ENCODE measurements at regions not wholly inside any gene's neighbourhood (a gene's known extent, or its start where the extent isn't known, plus 50 kb on each side); places are given as distances from the start of the nearest gene placed in this dataset.
"Not testable (repeated sequence)": the region's sequence is repeated elsewhere in the genome, so short reads cannot be mapped to it uniquely, and the experiment has no call there.

GRCh38 chrY:11099004-11099403 is 1571.3 kb downstream of the TSPY10 start:
- H3K23me2 ChIP-seq (ENCODE audit: insufficient read length, low read depth, low read length, poor library complexity, severe bottlenecking), result no peaks in the 10 kb centered on the region
- H3K79me2 ChIP-seq (ENCODE audit: insufficient read depth, low read length), result no peaks in the 10 kb centered on the region
- no peak overlapping the region for H2BK120ac ChIP-seq (ENCODE audit: low read depth, low read length, poor library complexity, severe bottlenecking)
- H3K9me3 ChIP-seq (ENCODE audit: control insufficient read depth, low read depth, low read length), result no peaks in the 10 kb centered on the region
- no peak overlapping the region for H2BK12ac ChIP-seq (ENCODE audit: insufficient read length, low read depth, low read length)
- no peaks in the 10 kb centered on the region for H3K27me3 ChIP-seq (ENCODE audit: insufficient read depth, low read length)
- H2BK5ac ChIP-seq (ENCODE audit: insufficient read length, low read length), result no peak overlapping the region
- H3K4me1 Mint-ChIP-seq, result no peaks in the 10 kb centered on the region
- H2BK15ac ChIP-seq (ENCODE audit: low read depth, low read length), result no peak overlapping the region
- H3K18ac ChIP-seq (ENCODE audit: insufficient read length, low read depth, low read length), result no peak overlapping the region
- no peak overlapping the region for H3K14ac ChIP-seq (ENCODE audit: insufficient read depth, low read length)
- H3K9me3 Mint-ChIP-seq, result peaks cover 11 to 12% of the 10 kb centered on the region in 2 experiments; a peak in 4 of 5 replicates
- H2AFZ ChIP-seq (ENCODE audit: low read length), result no peak overlapping the region
- no peak overlapping the region for H3K27ac ChIP-seq (ENCODE audit: insufficient read length, low read depth, low read length)
- no peaks in the 10 kb centered on the region for H3K79me1 ChIP-seq (ENCODE audit: insufficient read depth, low read depth, low read length, poor library complexity, severe bottlenecking)
- no peak overlapping the region for H3K4me3 Mint-ChIP-seq
- no peak overlapping the region for H3K4ac ChIP-seq (ENCODE audit: low read depth, low read length)
- no peak overlapping the region for H4K5ac ChIP-seq (ENCODE audit: insufficient read length, low read depth, low read length)
- no peaks in the 10 kb centered on the region for H4K20me1 ChIP-seq (ENCODE audit: control insufficient read depth, insufficient read depth, insufficient read length)
- no peak overlapping the region for H3K4me2 ChIP-seq (ENCODE audit: insufficient read depth, insufficient read length, low read length)
- no peak overlapping the region for H3K9ac ChIP-seq (ENCODE audit: extremely low read depth, insufficient read length, low read length)
- no peak overlapping the region for H3K23ac ChIP-seq (ENCODE audit: insufficient read length, low read depth, low read length)
- DNase-seq, result no peak
- no peak for TF ChIP-seq CTCF (conservative IDR thresholded peaks at IDR 0.05)
- H3T11ph ChIP-seq (ENCODE audit: low read length), result no peak overlapping the region
- H3K27ac Mint-ChIP-seq, result no peak overlapping the region
- no peak overlapping the region for H4K8ac ChIP-seq (replicated peaks; ENCODE audit: insufficient read length, low read depth, low read length)
- no peak overlapping the region for H2BK20ac ChIP-seq (ENCODE audit: low read depth, low read length, poor library complexity, severe bottlenecking)
- H3K36me3 Mint-ChIP-seq (ENCODE audit: insufficient read depth in 1 of 3, low read depth in 3 of 3), result no peaks in the 10 kb centered on the region
- H2AK5ac ChIP-seq (ENCODE audit: insufficient read length, low read length), result no peak overlapping the region
- no peaks in the 10 kb centered on the region for H3K27me3 Mint-ChIP-seq (ENCODE audit: low read depth)
- no peak overlapping the region for H3K56ac ChIP-seq (ENCODE audit: insufficient read length, low read depth, low read length)
- no CpG with 5 or more reads among the region's 16 CpGs for WGBS (ENCODE audit: extremely low coverage, insufficient read length, low lambda C conversion rate)
- H3K4me1 ChIP-seq (ENCODE audit: insufficient read depth, low read length), result no peaks in the 10 kb centered on the region
- no peak overlapping the region for H4K91ac ChIP-seq (ENCODE audit: insufficient read length, low read depth, low read length)

- H3T11ph ChIP-seq (ENCODE audit: low read length); H3K27me3 Mint-ChIP-seq (ENCODE audit: low read depth); H2BK5ac ChIP-seq (ENCODE audit: insufficient read length, low read length); H2BK12ac ChIP-seq (ENCODE audit: insufficient read length, low read depth, low read length); H2BK15ac ChIP-seq (ENCODE audit: low read depth, low read length); H3K79me1 ChIP-seq (ENCODE audit: insufficient read depth, low read depth, low read length, poor library complexity, severe bottlenecking); H3K14ac ChIP-seq (ENCODE audit: insufficient read depth, low read length); H4K5ac ChIP-seq (ENCODE audit: insufficient read length, low read depth, low read length); H2AK5ac ChIP-seq (ENCODE audit: insufficient read length, low read length); H3K4me3 Mint-ChIP-seq; H2BK120ac ChIP-seq (ENCODE audit: low read depth, low read length, poor library complexity, severe bottlenecking); H2AFZ ChIP-seq (ENCODE audit: low read length); H4K8ac ChIP-seq (replicated peaks; ENCODE audit: insufficient read length, low read depth, low read length); H3K4me1 Mint-ChIP-seq; H3K79me2 ChIP-seq (ENCODE audit: insufficient read depth, low read length); H3K56ac ChIP-seq (ENCODE audit: insufficient read length, low read depth, low read length); H3K27ac Mint-ChIP-seq; H4K91ac ChIP-seq (ENCODE audit: insufficient read length, low read depth, low read length); H3K18ac ChIP-seq (ENCODE audit: insufficient read length, low read depth, low read length); DNase-seq; H3K4ac ChIP-seq (ENCODE audit: low read depth, low read length); H3K23ac ChIP-seq (ENCODE audit: insufficient read length, low read depth, low read length); H3K36me3 Mint-ChIP-seq (ENCODE audit: insufficient read depth in 1 of 3, low read depth in 3 of 3); H2BK20ac ChIP-seq (ENCODE audit: low read depth, low read length, poor library complexity, severe bottlenecking); H3K9me3 ChIP-seq (ENCODE audit: control insufficient read depth, low read depth, low read length); H3K9ac ChIP-seq (ENCODE audit: extremely low read depth, insufficient read length, low read length); H3K27ac ChIP-seq (ENCODE audit: insufficient read length, low read depth, low read length); H3K27me3 ChIP-seq (ENCODE audit: insufficient read depth, low read length); H4K20me1 ChIP-seq (ENCODE audit: control insufficient read depth, insufficient read depth, insufficient read length); H3K4me2 ChIP-seq (ENCODE audit: insufficient read depth, insufficient read length, low read length); H3K4me1 ChIP-seq (ENCODE audit: insufficient read depth, low read length); H3K23me2 ChIP-seq (ENCODE audit: insufficient read length, low read depth, low read length, poor library complexity, severe bottlenecking): not testable (repeated sequence)
- H3K9me3 Mint-ChIP-seq, result peaks cover 14 to 16% of the 10 kb centered on the region in 2 experiments; a peak in 4 of 5 replicates
- no CpG with 5 or more reads among the region's 19 CpGs for WGBS (ENCODE audit: extremely low coverage, insufficient read length, low lambda C conversion rate)
These were observed 1572.8 kb downstream of the TSPY10 start for GRCh38 chrY:11100472-11100871.

Data from H9 (cell line).